ENCODE measurements at regions not wholly inside any gene's neighbourhood (a gene's known extent, or its start where the extent isn't known, plus 50 kb on each side); places are given as distances from the start of the nearest gene placed in this dataset.

- TF ChIP-seq CTCF (IDR thresholded peaks at IDR 0.05; ENCODE audit: extremely low read depth in 1 of 2, insufficient read depth in 1 of 2, low read depth in 1 of 2, low read length in 2 of 2) (no peak), POLR2A (IDR thresholded peaks at IDR 0.05; ENCODE audit: low read depth, low read length) (no peak), EZH2 (IDR thresholded peaks at IDR 0.05; ENCODE audit: borderline replicate concordance, low read depth, low read length, severe bottlenecking) (no peak)
Measured at GRCh38 chr14:55904086-55904485, 214.1 kb upstream of the PELI2 start.
